Esophagus squamous epithelium (tissue), 4 donors: ENCODE measurements at regions not wholly inside any gene's neighbourhood (a gene's known extent, or its start where the extent isn't known, plus 50 kb on each side); places are given as distances from the start of the nearest gene placed in this dataset.

Source experiments
- POLR2A ChIP-seq, 4 donors: fragments of 450-650 bp; IDR thresholded peaks; one replicate each; pipeline ENCODE4 v1.6.1; 2017; ENCODE audit warnings: antibody characterized with exemption in 4 of 4, mild to moderate bottlenecking in 4 of 4, moderate library complexity in 3 of 4
- TF ChIP-seq, protein P1 (sequence below), 6 experiments: fragments of 450-650 bp in 4 of 6; fragments of 200-600 bp in 2 of 6; sonication (generic) in 2 of 6; IDR thresholded peaks; one replicate each; pipeline ENCODE4 v1.5.1; 2016 to 2019; ENCODE audit warnings: antibody characterized with exemption in 6 of 6, mild to moderate bottlenecking in 4 of 6, moderate library complexity in 4 of 6

DNA sequence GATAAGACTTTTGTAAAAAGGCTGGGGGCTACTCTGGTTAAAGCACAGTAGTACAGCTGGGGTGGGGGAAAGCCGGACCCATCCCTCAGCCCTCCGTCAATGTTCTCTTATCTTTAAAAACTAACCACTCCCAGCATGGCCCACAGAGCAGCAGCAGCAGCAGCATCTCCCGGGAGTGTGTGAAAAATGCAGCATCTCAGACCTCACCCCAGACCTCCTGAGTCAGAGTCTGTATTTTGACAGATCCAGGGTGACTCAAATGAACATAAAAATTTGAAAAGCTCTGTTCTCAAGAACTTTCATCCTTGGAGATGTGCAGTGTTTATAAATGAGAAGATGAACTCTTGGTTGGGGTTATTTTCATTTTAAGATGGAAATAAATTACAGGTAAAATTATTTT, 277.7 kb upstream of the ECI2 start:
- no peak for TF ChIP-seq POLR2A (IDR thresholded peaks at IDR 0.05)
- TF ChIP-seq, protein P1, sequence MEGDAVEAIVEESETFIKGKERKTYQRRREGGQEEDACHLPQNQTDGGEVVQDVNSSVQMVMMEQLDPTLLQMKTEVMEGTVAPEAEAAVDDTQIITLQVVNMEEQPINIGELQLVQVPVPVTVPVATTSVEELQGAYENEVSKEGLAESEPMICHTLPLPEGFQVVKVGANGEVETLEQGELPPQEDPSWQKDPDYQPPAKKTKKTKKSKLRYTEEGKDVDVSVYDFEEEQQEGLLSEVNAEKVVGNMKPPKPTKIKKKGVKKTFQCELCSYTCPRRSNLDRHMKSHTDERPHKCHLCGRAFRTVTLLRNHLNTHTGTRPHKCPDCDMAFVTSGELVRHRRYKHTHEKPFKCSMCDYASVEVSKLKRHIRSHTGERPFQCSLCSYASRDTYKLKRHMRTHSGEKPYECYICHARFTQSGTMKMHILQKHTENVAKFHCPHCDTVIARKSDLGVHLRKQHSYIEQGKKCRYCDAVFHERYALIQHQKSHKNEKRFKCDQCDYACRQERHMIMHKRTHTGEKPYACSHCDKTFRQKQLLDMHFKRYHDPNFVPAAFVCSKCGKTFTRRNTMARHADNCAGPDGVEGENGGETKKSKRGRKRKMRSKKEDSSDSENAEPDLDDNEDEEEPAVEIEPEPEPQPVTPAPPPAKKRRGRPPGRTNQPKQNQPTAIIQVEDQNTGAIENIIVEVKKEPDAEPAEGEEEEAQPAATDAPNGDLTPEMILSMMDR (IDR thresholded peaks at IDR 0.05): no peak
